WTC11 (cell line): ENCODE measurements at regions not wholly inside any gene's neighbourhood (a gene's known extent, or its start where the extent isn't known, plus 50 kb on each side); places are given as distances from the start of the nearest gene placed in this dataset.

Experiments
- ATAC-seq: fragments of 200-7000 bp; cut with Tn5 transposase; 2 replicates; pipeline ENCODE4 v1.10.0; 2021; ENCODE audit warnings: mild to moderate bottlenecking, moderate library complexity
- CTCF ChIA-PET: fragments of 300-600 bp; sonication (Branson Sonifier 250); formaldehyde crosslinking; loops from one replicate; lab custom pipeline; 2021; ENCODE audit warnings: antibody characterized with exemption; lab: Charles Lee
- POLR2A ChIA-PET: fragments of 350-600 bp; sonication (Branson Sonifier 250); formaldehyde crosslinking; loops from one replicate; lab custom pipeline; 2021; ENCODE audit warnings: antibody characterized with exemption; lab: Charles Lee
- DNase-seq: peaks from one replicate; pipeline ENCODE4 v3.0.0; 2021; ENCODE audit warnings: low spot score
- H3K27ac Mint-ChIP-seq: 2 replicates; pipeline ENCODE4 v1.8.0; 2021; ENCODE audit warnings: mixed read lengths
- H3K27me3 Mint-ChIP-seq: 2 replicates; pipeline ENCODE4 v1.8.0; 2021; ENCODE audit warnings: low read depth, mild to moderate bottlenecking, moderate library complexity, mixed read lengths
- H3K36me3 Mint-ChIP-seq: 2 replicates; pipeline ENCODE4 v1.8.0; 2021; ENCODE audit warnings: mixed read lengths
- H3K4me1 Mint-ChIP-seq: 2 replicates; pipeline ENCODE4 v1.8.0; 2022; ENCODE audit warnings: mixed read lengths
- H3K4me3 Mint-ChIP-seq: 2 replicates; pipeline ENCODE4 v1.8.0; 2021; ENCODE audit warnings: mild to moderate bottlenecking, moderate library complexity, mixed read lengths
- H3K9me3 Mint-ChIP-seq: 2 replicates; pipeline ENCODE4 v1.8.0; 2021; ENCODE audit warnings: mixed read lengths
- AR ChIP-seq: fragments of 250-450 bp; sonication (Bioruptor Pico); IDR thresholded peaks from 2 replicates; pipeline ENCODE4 v1.9.0; 2021; ENCODE audit warnings: mild to moderate bottlenecking
- CREB1 ChIP-seq: sonication (generic); formaldehyde crosslinking; IDR thresholded peaks from 2 replicates; pipeline ENCODE4 v1.8.0; 2023; ENCODE audit warnings: mild to moderate bottlenecking, missing genetic modification reagents
- E2F1 ChIP-seq: sonication (generic); formaldehyde crosslinking; IDR thresholded peaks from 2 replicates; pipeline ENCODE4 v1.8.0; 2022; ENCODE audit warnings: mild to moderate bottlenecking, missing genetic modification reagents
- ERG ChIP-seq: fragments of 250-450 bp; sonication (Bioruptor Pico); IDR thresholded peaks from 2 replicates; pipeline ENCODE4 v1.8.0; 2021; ENCODE audit warnings: mild to moderate bottlenecking
- FOXP4 ChIP-seq: sonication (generic); formaldehyde crosslinking; IDR thresholded peaks from 2 replicates; pipeline ENCODE4 v1.8.0; 2022; ENCODE audit warnings: mild to moderate bottlenecking, missing genetic modification reagents
- IRF2 ChIP-seq: sonication (generic); formaldehyde crosslinking; IDR thresholded peaks from 2 replicates; pipeline ENCODE4 v1.8.0; 2022; ENCODE audit warnings: low read depth, missing genetic modification reagents, borderline replicate concordance
- NR2C2 ChIP-seq: sonication (generic); formaldehyde crosslinking; IDR thresholded peaks from 2 replicates; pipeline ENCODE4 v1.8.0; 2022; ENCODE audit warnings: mild to moderate bottlenecking, missing genetic modification reagents
- PREB ChIP-seq: sonication (generic); formaldehyde crosslinking; IDR thresholded peaks from 2 replicates; pipeline ENCODE4 v1.8.1; 2022; ENCODE audit warnings: mild to moderate bottlenecking, missing genetic modification reagents, moderate library complexity, borderline replicate concordance
- SP1 ChIP-seq: sonication (generic); formaldehyde crosslinking; conservative IDR thresholded peaks from 2 replicates; pipeline ENCODE4 v1.8.1; 2022; ENCODE audit warnings: missing genetic modification reagents
- TCF7 ChIP-seq: sonication (generic); formaldehyde crosslinking; IDR thresholded peaks from 2 replicates; pipeline ENCODE4 v1.8.0; 2022; ENCODE audit warnings: mild to moderate bottlenecking, low read depth, missing genetic modification reagents, moderate library complexity
- TP53 ChIP-seq: sonication (generic); formaldehyde crosslinking; IDR thresholded peaks from 2 replicates; pipeline ENCODE4 v1.8.1; 2023; ENCODE audit warnings: mild to moderate bottlenecking, missing genetic modification reagents
- ZBTB21 ChIP-seq: sonication (generic); formaldehyde crosslinking; IDR thresholded peaks from 2 replicates; pipeline ENCODE4 v1.8.1; 2023; ENCODE audit warnings: mild to moderate bottlenecking, missing genetic modification reagents, borderline replicate concordance
- ZBTB43 ChIP-seq: sonication (generic); formaldehyde crosslinking; IDR thresholded peaks from 2 replicates; pipeline ENCODE4 v1.8.1; 2023; ENCODE audit warnings: mild to moderate bottlenecking, missing genetic modification reagents
- ZNF121 ChIP-seq: sonication (generic); formaldehyde crosslinking; IDR thresholded peaks from 2 replicates; pipeline ENCODE4 v1.8.0; 2023; ENCODE audit warnings: missing genetic modification reagents
- ZNF138 ChIP-seq: sonication (generic); formaldehyde crosslinking; conservative IDR thresholded peaks from 2 replicates; pipeline ENCODE4 v1.8.1; 2022; ENCODE audit warnings: mild to moderate bottlenecking, moderate library complexity, missing genetic modification reagents
- ZNF263 ChIP-seq: sonication (generic); formaldehyde crosslinking; IDR thresholded peaks from 2 replicates; pipeline ENCODE4 v1.8.1; 2022; ENCODE audit warnings: low read depth, mild to moderate bottlenecking, moderate library complexity, missing genetic modification reagents
- ZNF281 ChIP-seq: sonication (generic); formaldehyde crosslinking; IDR thresholded peaks from 2 replicates; pipeline ENCODE4 v1.8.0; 2023; ENCODE audit warnings: mild to moderate bottlenecking, missing genetic modification reagents
- ZNF512 ChIP-seq: sonication (generic); formaldehyde crosslinking; IDR thresholded peaks from 2 replicates; pipeline ENCODE4 v1.8.1; 2022; ENCODE audit warnings: missing genetic modification reagents, borderline replicate concordance
- ZNF671 ChIP-seq: fragments of 250-450 bp; sonication (Bioruptor Pico); IDR thresholded peaks from 2 replicates; pipeline ENCODE4 v1.8.0; 2021; ENCODE audit warnings: mild to moderate bottlenecking

- TF ChIP-seq TP53 (CRISPR knock-in tag) (no peak), SP1 (CRISPR knock-in tag) (no peak), E2F1 (CRISPR knock-in tag) (no peak), ERG (CRISPR knock-in tag) (no peak), NR2C2 (CRISPR knock-in tag) (no peak), IRF2 (no peak), CREB1 (CRISPR knock-in tag) (no peak), ZNF281 (no peak), ZNF121 (CRISPR knock-in tag) (no peak), ZBTB43 (CRISPR knock-in tag) (no peak), ZNF138 (CRISPR knock-in tag) (no peak), ZNF671 (CRISPR knock-in tag) (no peak), ZBTB21 (CRISPR knock-in tag) (no peak), FOXP4 (CRISPR knock-in tag) (no peak)
- Mint-ChIP-seq H3K4me3 (no peak overlapping the region), H3K27me3 (no peaks in the 10 kb centered on the region; the same call in 1 of the 2 replicates), H3K4me1 (peaks cover 4% of the 10 kb centered on the region; the same call in 1 of the 2 replicates), H3K27ac (no peak overlapping the region), H3K9me3 (peaks cover 6% of the 10 kb centered on the region; the same call in 1 of the 2 replicates), H3K36me3 (no peaks in the 10 kb centered on the region)
- CTCF ChIA-PET = interaction anchor here (1.8 kb wide), 1 partner anchor 43 kb away, joined by 5 read pairs; no protein-coding TSS in a partner anchor
- POLR2A ChIA-PET = no interaction called here
- ATAC-seq = no peak
- no peak for DNase-seq
Measured at GRCh38 chr10:128254476-128254875, 128.3 kb upstream of the MKI67 start.

GRCh38 chr10:128257428-128257827 lies 131.2 kb upstream of the MKI67 start:
- Mint-ChIP-seq H3K4me1 (no peaks in the 10 kb centered on the region), H3K27ac (no peak overlapping the region), H3K4me3 (no peak overlapping the region), H3K36me3 (no peaks in the 10 kb centered on the region), H3K27me3 (peaks cover under 1% of the 10 kb centered on the region; the same call in 1 of the 2 replicates), H3K9me3 (peaks cover 9% of the 10 kb centered on the region; the same call in 1 of the 2 replicates)
- ChIA-PET CTCF (no interaction called here), POLR2A (no interaction called here)
- DNase-seq (no peak), ATAC-seq (no peak)
- TF ChIP-seq FOXP4 (CRISPR knock-in tag) (no peak), ZNF512 (CRISPR knock-in tag) (no peak), ZNF121 (CRISPR knock-in tag) (no peak), TCF7 (CRISPR knock-in tag) (no peak), AR (CRISPR knock-in tag) (no peak), PREB (no peak), ZNF263 (CRISPR knock-in tag) (no peak)
